Globus pallidus (tissue), 1 donor: ENCODE measurements at regions not wholly inside any gene's neighbourhood (a gene's known extent, or its start where the extent isn't known, plus 50 kb on each side); places are given as distances from the start of the nearest gene placed in this dataset.

ENCODE experiments used
- DNase-seq: peaks from one replicate; pipeline ENCODE4 v3.0.0-alpha.2; 2015; ENCODE audit warnings: low spot score

DNA sequence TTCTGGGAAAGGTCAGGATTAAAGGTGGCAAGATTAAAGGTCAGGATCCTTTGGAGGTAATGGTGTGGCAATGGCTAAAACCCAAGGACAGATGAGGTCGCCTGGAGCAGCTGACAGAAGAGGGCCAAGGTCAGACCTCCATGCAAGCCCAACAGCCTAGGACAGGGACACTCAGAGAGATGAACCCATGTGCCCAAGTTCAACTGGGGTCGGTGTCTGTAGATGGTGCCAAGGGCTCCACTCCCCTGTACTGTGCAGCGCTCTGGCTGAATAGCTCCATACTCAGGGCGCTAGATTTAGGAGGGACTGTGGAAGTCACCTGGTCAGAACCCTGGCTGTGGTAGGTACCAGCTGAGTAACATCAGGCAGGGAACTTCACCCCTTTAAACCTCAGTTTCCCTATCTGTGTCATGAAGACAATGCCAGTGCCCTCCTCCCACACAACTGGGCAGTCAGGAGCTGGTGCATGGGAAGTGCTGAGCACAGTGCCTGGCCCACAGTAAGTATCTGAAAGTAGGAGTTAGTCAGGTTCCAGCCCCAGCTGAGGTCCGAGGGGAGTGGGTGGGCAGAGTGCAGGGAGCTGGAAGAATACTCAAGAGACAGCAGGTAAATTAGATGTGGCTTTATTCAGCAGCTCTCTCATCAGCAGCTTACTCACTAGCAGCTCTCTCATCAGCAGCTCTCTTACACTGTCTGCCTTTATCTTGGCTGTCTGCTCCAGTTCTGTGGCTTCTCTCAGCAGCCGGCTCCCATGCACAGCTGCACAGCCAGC is 327.1 kb downstream of the GLRX3 start:
- DNase-seq, result no peak

DNA sequence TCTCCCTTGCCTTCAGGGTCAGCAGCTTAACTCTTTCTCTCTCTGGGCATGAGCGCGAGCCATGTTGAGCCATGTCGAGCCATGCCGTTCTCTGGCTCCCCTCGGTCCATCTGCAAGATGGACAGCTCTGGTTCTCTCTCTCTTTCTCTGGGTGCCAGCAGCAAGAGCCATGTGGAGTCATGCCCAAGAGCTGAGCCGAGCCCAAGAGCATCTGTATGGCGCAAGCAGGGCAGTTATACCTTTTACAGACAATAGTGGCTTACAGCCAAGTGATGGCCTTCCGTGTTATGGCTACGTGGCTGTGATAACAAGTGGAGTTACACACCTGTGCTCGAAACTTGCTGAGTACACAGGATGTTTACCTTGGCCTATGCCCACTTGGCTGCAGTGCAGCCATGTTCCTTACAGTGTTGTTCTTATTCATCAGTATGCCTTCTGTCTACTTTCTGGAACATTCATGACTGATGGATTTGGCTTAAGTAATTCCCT is 327.7 kb downstream of the GLRX3 start:
- no peak for DNase-seq

- no peak for DNase-seq
Observed at GRCh38 chr10:130464426-130464825, 328.2 kb downstream of the GLRX3 start.

DNA sequence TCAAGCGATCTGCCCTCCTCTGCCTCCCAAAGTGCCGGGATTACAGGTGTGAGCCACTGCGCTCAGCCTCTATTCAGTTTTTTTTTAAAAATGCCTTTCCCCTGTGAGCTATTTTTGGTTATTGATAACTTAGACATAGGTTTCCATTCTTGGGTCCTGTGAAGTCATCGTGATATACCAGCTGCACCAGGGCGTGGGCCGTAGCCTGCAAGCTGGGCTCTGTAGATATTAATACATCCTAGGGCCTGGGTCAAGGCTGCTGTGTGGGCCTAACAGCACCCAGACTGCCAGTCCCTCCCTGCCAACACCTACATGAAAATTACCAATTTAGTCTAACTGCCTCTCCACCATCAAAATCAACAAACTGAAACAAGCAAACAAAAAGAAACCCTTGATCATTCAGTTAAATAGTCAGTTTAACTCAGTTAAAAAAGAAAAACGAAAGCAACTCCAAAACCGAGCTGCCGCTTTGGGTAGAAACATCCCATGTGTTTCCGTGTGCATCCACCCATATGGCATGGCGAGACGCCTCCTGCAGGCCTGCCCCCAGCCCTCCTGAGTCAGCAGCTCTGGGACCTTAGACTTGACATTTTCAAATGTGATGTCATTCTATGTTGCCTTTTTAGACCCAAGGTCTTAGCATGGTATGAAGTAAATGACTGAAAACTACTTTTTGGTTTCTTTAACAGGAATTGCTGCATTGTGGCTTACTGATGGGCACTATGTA is 330.2 kb downstream of the GLRX3 start:
- DNase-seq, result no peak

DNA sequence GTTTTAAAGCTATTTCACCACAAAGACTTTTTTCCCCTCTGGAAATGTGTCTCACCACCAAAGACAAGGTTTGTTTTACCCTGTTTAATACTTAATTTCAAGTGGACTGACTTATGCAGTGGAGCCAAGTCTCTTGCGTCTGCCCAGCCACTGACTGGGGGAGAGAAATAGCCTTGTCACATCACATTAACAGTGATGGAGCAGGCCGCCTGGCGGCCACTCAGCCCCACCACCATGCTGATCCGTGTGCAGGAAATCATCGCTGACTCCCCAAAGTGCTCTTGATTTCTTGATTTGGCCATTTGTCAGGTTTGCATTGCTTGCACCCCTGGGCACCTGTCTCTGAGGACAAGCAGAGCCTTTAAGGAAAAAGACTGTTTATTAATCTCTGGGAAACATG is 334.1 kb downstream of the GLRX3 start:
- DNase-seq, result no peak

DNA sequence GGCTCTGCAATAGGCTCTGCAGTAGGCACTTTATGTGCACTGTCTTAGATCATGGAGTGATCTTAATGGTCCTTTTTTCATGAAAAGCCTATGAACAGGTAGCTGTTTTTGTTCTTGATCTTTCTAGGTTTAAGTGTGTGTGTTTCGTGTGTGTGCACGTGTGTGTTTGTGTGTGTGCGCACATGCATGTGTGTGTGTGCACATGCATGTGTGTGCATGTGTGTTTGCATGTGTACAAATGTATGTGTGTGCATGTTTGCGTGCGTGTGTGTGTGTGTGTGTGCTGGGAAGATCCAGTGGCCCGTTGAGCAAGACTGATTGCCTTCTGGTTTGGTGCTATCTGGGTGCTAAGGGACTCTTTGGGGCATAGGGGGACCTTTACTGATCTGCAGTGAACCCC is 334.8 kb downstream of the GLRX3 start:
- DNase-seq, result no peak

DNA sequence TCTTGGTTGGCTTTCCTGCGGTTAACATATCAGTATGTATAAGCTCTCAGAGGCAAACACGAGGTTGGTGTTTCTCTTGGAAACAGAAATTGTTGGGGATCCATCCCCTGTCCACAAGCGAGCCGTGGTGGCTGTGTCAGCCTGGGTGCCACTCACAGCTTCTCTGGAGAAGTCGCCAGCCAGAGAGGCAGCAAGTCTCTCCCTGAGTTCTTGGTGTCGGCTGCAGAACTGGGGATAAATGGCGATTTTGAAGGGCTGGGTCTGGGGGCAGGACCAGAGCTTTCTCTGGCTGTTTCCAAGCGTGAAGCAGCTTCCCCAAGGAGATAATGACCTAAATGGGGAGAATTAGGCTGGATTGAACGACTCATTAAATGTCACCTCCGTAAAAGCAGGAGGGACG is 335.3 kb downstream of the GLRX3 start:
- DNase-seq, result no peak

DNA sequence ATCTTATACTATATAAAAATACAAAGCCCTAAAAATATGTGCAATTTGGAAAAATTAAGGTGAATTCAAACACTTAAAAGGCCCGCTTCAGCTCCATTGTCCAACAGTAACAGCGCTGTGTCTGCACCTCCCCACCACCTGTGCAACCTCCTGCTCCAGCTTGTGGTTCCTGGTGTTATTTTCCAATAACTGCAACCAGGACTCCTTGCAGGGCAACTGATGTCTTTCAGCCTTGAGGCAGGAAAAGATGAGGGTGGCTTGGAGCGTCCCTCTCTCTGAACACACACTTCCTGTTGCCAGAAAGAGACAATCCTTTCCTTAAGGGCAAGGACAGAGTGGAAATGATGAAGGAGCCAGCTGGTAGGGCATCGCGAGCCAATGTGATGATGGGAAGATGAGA is 336.0 kb downstream of the GLRX3 start:
- DNase-seq, result no peak

DNA sequence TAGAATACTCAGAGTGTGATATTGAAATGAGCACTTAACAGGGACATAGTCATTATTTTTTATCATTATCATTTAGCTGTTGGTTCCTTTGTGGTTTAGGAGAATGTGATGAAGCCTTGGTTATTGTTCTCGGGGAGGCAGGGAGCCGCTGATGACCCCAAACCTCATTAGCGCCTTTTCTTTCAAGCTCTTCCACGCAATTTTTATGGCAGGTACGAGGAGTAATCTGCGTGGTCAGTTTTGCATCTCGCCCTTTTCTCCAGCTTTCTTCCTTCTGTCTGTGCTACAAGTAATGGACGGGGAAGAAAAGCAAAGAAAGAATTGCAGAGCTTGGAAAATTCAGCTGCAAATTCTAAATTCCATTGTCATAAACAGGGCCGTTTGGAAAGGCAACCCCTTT is 338.4 kb downstream of the GLRX3 start:
- DNase-seq, result no peak

GRCh38 chr10:130477360-130477759 is 341.2 kb downstream of the GLRX3 start:
- no peak for DNase-seq

GRCh38 chr10:130479146-130479545 is 343.0 kb downstream of the GLRX3 start:
- DNase-seq, result no peak

DNA sequence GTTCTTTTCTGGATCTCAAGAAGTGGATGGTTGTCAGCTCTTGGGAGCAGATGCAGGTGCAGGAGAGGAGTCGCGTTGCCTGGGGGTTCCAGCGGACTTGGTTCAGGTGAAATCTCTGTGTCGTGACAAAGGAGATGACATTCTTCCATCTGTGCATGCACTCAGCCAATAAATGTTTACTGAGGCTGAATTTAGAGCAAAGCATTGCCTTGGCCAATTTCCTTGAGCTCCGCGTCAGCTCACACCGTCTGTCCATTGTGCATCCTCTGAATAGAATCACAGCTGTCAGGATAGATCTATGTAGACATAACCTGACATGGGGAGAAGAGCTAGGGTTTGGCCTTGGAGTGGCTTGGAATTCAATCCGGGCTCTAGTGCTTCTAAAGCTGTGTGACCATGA is 343.7 kb downstream of the GLRX3 start:
- DNase-seq, result no peak

- no peak for DNase-seq
Observed at GRCh38 chr10:130480491-130480890, 344.3 kb downstream of the GLRX3 start.

- no peak for DNase-seq
Observed at GRCh38 chr10:130481076-130481930, 345.1 kb downstream of the GLRX3 start.

- no peak for DNase-seq
Observed at GRCh38 chr10:130481936-130482335, 345.7 kb downstream of the GLRX3 start.

GRCh38 chr10:130483691-130484467 is 347.7 kb downstream of the GLRX3 start:
- DNase-seq, result no peak

GRCh38 chr10:130484468-130485180 is 348.4 kb downstream of the GLRX3 start:
- no peak for DNase-seq

GRCh38 chr10:130485236-130485957 is 349.2 kb downstream of the GLRX3 start:
- no peak for DNase-seq

DNA sequence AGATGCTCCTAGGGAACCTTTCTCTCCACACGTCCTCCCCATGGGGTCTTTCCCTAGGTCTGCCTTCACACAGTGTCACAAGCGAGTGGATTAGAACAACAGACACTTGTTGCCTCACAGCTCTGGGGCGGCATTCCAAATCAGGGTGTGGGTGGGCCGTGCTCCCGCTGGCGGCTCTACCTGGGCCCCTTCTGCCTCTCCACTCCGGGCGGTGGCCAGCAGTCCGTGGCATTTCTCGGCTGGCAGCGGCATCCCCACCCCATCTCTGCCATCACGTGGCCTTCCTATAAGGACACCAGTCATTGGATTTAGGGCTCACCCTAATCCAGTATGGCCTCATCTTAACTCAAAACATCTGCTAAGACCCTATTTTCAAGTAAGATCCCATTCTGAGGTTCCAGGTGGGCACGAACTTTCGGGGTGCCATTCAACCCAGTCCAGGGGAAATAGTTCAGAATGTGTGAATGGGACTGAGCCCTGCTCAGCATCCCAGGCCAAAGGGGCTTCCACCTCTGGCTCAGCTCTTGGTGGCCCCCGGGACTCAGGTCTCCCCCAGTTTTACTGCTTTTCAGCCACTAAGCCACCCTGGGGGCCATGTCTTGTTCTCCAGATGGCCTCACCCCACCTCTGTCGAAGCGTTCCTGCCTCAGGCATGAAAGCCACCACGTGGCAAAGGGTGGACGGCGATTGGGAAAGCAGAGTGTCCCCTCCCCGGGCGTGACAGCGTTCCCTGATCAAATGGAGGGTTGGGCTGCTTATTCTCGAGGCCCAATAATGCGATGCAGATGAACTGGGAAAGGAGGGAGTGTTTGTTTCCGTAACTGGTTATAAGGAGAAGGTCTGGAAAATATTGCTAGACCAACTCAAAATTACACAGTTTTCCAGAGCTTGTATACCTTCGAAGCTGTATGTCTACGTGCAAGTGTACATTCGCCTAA is 350.0 kb downstream of the GLRX3 start:
- no peak for DNase-seq
